Ureter (tissue), 1 donor: ENCODE measurements at regions not wholly inside any gene's neighbourhood (a gene's known extent, or its start where the extent isn't known, plus 50 kb on each side); places are given as distances from the start of the nearest gene placed in this dataset.
"Not testable (repeated sequence)": the region's sequence is repeated elsewhere in the genome, so short reads cannot be mapped to it uniquely, and the experiment has no call there.

Source experiments
- DNase-seq: peaks from one replicate; pipeline ENCODE4 v3.0.0-alpha.2; 2020; ENCODE audit warnings: low spot score
- donor health status: DM: yes; HTN: yes; CAD: no.

- DNase-seq: no peak
Measured at GRCh38 chrX:129361576-129361975, 161.7 kb downstream of the SMARCA1 start.

DNA sequence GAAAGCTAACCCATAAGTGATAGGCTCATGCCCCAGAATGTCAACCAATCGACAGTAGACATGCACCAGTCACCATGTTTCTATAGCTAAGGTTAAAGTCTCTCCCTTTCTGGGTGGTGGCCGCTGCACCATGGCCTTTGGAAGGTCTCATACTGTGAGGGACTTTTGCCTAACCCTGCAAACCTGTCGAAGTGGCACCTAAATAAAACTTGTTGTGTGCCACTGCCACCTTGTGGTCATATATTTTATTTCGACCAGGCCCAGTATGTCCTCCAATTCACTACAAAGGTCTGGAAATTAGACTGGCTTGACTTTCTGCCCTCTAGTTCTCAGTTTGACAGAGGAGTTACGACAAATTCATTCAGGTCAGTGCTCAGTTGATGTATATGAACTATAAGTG is 163.1 kb downstream of the SMARCA1 start:
- no peak for DNase-seq

DNA sequence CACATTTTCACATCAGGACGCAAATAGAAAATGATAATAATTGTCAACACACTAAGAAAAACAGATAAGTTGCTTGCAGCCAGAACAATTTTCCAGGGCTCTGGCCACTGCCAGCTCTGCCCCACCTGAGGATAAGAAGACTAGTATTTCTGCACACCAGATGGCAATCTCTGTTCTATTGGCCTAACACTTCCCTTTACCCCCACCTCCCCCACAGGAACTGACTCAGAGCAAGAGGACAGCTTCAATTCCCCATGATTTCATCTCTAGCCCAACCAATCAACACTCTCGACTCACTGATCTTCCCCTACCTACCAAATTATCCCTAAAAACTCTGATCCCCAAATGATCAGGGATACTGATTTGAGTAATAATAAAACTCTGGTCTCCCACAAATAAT is 164.0 kb downstream of the SMARCA1 start:
- DNase-seq: no peak

- not testable (repeated sequence) for DNase-seq
Measured at GRCh38 chrX:129357428-129357827, 165.9 kb downstream of the SMARCA1 start.

DNA sequence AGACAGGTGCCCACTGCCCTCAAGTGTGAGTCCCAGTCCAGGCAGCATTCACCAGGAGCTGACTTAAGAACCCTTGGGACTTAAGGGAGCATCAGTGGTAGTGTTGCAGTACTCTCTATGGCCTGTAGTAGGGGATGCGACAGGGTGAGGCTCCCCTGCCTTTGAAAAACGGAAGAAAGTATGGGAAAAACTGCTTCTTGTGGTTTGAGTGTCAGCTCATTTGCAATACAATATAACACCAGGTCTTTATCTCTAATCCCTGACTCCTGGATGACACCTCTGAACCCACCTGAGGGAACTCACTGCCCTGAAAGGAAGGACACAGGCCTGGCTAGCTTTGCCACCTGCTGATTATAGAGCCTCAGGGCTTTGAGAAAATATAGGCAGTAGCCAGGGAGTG is 176.0 kb downstream of the SMARCA1 start:
- no peak for DNase-seq

GRCh38 chrX:129346574-129346973 is 176.7 kb downstream of the SMARCA1 start:
- DNase-seq: no peak

DNA sequence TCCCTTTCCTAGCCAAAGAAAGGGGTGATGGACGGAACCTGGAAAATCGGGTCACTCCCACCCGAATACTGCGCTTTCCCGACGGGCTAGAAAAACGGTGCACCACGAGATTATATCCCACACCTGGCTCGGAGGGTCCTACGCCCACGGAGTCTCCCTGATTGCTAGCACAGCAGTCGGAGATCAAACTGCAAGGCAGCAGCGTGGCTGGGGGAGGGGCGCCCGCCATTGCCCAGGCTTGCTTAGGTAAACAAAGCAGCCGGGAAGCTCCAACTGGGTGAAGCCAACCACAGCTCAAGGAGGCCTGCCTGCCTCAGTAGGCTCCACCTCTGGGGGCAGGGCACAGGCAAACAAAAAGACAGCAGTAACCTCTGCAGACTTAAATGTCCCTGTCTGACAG is 186.0 kb downstream of the SMARCA1 start:
- DNase-seq: not testable (repeated sequence)

DNA sequence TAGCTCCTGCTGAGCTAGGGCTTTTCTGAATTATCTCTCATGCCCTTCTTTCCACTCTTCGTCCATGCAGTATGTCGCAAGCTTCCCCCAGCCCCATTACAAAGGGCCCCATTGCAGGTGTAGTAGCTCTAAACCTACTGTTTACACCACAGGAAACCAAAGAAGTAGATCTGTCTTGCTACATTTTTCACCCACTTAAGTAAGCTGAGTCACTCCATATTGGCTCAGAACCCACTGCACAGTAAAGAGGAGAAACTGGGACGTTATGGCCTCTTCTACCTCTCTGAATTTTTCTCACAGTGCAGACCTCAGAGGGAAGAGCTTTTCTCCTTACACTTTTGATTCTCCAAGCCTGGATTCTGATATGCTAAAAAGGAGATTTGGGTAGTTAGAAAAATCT is 200.2 kb downstream of the SMARCA1 start:
- no peak for DNase-seq

GRCh38 chrX:129318375-129318774 is 204.9 kb downstream of the SMARCA1 start:
- no peak for DNase-seq

GRCh38 chrX:129316461-129316860 is 206.8 kb downstream of the SMARCA1 start:
- no peak for DNase-seq

DNA sequence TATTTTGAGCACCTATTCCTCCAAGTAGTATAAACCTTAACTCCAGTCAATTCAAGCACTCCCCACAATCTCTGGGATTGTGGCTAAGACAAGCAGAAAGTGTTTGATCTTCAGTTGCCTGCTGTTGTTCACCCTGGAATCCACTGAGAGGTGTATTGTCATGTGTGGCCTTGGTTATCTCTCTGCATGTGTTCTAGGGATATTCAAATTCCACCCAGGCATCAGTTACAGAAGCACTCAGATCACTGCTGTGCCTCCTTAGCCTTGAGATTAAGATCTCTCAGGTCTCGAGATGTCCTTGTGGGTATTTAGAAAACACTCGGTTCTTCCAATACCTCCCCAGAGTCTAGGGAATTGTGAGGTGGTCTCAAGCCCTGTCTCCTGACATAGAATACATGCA is 213.3 kb downstream of the SMARCA1 start:
- no peak for DNase-seq

GRCh38 chrX:129262912-129263311 is 260.4 kb downstream of the SMARCA1 start:
- no peak for DNase-seq

- not testable (repeated sequence) for DNase-seq
Measured at GRCh38 chrX:129255516-129255915, 267.8 kb downstream of the SMARCA1 start.

GRCh38 chrX:129249563-129249962 is 273.7 kb downstream of the SMARCA1 start:
- no peak for DNase-seq

GRCh38 chrX:129247642-129248041 is 275.6 kb downstream of the SMARCA1 start:
- DNase-seq: no peak

- DNase-seq: no peak
Measured at GRCh38 chrX:129239371-129239770, 283.9 kb downstream of the SMARCA1 start.

DNA sequence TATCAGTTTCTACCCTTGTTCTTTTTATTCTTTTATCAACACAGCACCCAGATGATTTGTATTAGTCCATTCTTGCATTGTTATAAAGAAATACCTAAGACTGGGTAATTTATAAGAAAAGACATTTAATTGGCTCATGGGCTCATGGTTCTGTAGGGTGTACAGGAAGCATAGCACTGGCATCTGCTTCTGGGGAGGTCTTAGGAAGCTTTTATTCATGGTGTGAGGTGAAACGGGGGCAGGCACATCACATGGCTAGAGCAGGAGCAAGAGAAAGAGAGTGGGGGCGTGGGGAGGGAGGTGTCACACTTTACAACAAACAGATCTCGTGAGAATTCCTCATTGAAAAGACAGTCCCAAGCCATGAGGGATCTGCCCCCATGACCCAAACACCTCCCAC is 285.3 kb downstream of the SMARCA1 start:
- DNase-seq: no peak

GRCh38 chrX:129235903-129236302 is 287.4 kb downstream of the SMARCA1 start:
- no peak for DNase-seq

- DNase-seq: no peak
Measured at GRCh38 chrX:129233786-129234185, 289.5 kb downstream of the SMARCA1 start.

DNA sequence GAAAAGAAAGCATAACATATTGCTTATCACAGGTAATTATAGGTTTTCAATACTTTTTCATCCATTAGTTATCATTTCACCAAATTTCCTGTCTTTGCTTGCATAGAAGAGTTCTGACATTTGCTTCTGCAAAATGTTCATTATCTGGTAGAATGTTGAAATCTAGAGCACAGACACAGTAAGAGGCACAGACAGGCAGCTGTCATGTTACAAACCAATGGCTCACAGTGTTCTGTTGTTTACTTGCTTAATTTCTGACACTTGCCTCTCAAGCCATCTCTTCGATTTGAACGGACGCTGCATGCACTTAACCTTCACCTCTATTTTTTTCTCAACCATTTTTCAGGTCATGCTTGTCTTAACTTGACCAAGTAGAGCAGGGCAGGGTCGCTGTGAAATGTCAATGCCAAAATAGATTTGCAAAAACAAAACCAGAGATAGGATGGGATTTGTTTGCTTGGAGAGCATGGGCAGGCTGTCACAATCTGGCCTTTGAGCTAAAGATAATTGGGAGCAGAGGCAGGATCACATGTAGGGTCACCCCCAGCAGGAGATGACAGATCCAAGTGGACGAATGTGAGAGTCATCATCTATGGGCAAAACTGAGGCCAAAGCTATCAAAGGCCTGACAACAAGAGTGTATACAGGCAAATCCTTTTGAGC is 292.3 kb downstream of the SMARCA1 start:
- no peak for DNase-seq

DNA sequence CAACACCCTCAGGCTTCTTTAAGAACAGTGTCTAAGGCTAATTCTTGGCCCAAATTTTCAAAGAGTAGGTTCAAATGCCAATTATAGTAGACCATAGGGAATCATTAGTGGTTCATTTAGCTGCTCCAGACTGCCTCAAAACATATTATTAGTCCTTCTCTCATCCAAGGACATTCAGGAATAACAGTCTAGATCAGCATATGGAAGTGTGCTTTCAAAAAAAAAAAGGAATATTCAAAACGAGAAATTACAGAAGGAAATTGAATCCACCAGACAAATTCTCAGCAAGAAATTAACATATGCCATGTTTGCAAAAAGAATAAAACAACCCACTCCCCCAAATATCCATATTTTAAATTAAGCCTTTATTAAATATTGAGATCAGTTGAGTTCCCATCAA is 293.1 kb downstream of the SMARCA1 start:
- no peak for DNase-seq

DNA sequence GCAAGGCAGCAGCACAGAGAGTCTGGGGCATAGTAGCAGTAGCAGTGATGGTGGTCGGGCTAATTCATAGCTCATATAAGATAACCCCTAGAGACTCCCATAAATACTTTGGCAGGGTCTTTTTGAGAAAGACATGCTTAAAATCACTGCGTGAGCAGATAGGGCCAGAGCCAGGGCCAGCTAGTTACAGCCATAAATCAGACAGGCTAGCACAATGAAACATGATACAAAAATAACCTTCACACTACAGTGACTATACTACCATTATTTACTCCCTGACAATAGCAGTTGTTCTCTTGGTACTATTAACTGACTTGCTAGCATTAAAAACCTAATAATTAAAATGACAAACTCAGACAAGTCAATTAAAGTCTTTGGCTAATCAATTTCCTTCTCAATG is 295.9 kb downstream of the SMARCA1 start:
- DNase-seq: no peak

- DNase-seq: no peak
Measured at GRCh38 chrX:129193357-129193756, 329.9 kb downstream of the SMARCA1 start.

DNA sequence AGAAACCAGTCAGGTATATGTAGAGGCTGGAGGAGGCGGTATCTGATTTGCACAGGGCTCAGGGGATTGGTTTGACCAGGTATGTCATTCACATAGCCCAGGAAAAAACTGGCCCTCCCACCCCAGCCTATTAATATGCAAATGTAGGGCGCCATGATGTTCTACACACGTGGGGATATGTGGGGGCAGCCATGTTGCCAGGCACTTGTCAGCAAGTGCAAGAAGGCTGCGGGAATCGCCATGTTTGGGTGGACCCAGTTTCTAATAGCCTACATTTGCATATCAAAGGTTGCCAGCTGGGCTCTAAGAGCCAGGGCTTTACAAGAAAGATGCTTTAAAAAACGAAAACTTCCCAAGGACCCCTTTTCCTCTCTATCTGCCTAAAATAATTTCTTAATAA is 335.1 kb downstream of the SMARCA1 start:
- DNase-seq: no peak
